HG02588 (cell line): ENCODE measurements at regions not wholly inside any gene's neighbourhood (a gene's known extent, or its start where the extent isn't known, plus 50 kb on each side); places are given as distances from the start of the nearest gene placed in this dataset.
"Not testable (repeated sequence)": the region's sequence is repeated elsewhere in the genome, so short reads cannot be mapped to it uniquely, and the experiment has no call there.

Source experiments
- ATAC-seq: cut with Tn5 transposase; IDR thresholded peaks from one replicate; pipeline ENCODE4 v1.9.1; 2021; ENCODE audit warnings: mild to moderate bottlenecking, moderate library complexity; ENCODE audit not compliant: unreplicated experiment

GRCh38 chr20:17822039-17822438 is 122.3 kb downstream of the BANF2 start:
- ATAC-seq: no peak

DNA sequence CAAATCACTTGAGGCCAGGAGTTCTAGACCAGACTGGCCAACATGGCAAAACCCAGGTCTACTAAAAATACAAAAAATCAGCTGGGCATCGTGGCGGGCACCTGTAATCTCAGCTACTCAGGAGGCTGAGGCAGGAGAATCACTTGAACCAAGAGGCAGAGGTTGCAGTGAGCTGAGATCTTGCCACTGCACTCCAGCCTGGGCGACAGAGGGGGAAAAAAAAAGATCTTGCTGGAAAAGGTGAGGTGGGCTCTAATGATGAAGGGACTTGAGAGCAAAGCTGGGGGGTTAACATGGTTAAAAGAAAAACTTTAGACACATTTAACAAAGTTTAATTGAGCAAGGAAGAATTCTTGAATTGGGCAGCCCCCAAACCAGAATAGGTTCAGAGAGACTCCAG is 121.8 kb downstream of the BANF2 start:
- ATAC-seq: not testable (repeated sequence)

GRCh38 chr20:17819395-17820093 is 119.8 kb downstream of the BANF2 start:
- ATAC-seq: no peak

DNA sequence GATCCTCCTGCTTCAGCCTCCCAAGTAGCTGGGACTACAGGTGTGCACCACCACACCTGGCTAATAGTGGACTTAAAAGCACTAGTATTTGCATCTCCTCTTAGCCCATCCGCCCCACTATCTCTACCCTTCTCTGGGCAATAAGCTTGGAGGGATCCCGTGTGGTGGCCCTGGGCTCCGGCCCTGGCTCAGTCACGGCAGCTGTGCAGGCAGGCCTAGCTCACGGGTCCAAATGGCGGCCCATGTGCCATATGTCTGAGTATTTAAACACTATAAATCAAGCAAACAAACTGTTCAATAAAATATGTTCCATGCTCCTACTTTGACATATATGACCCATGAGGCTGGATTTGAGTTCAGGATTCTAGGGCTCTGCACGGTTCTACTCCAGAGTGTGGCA is 118.4 kb downstream of the BANF2 start:
- no peak for ATAC-seq

- ATAC-seq: no peak
Observed at GRCh38 chr20:17816804-17817587, 117.2 kb downstream of the BANF2 start.

DNA sequence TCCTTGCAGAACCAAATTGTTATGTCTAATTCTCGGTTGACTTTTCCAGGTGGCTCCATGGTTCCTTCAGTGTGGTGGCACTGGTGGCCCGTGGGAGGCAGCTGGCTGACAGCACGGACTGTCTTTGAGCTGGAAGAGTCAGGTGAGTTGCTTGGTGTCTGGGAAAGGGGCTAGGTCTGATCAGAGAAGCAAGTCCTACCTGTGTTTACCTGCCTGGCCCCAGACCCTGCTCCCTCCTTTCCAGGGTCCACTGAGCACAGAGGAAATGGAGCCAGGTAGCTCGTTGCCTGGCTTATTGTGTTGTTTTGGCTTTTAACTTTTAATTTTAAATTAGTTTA is 111.8 kb downstream of the BANF2 start:
- no peak for ATAC-seq

GRCh38 chr20:17810847-17811627 is 111.3 kb downstream of the BANF2 start:
- ATAC-seq: no peak

GRCh38 chr20:17810062-17810631 is 110.4 kb downstream of the BANF2 start:
- no peak for ATAC-seq

DNA sequence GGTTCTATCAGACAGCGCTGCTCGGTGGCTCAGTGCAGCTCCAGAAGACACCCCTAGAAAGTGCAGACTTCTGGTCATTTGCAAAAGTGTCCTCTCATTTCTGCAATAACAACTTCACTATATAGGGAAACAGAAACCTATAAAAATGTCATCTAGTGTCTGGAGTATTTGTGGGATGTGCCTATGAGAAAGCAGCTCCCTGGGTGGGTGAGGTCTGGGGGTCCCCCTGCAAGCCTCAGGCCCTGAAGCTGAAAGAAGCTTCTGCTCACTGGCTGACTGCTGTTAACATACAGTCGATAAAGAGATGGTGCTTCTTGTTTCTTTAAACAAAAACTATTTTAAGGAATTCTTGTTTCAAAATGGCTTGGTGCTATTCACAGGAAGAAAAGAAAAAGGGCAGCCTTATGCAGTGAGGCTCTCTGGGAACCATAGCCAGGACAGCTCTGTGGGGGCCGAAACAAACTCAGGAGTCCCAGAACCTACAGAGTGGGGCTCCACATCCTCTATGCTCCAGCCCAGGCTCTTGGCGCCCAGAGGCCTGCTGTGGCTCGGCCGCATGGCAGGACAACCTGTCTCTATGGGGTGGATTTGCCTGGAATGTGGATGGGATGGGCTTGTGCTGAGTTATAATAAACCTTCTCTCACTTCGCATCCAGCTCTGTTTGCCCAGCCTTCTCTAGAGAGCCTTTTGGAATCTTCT is 109.7 kb downstream of the BANF2 start:
- no peak for ATAC-seq

- no peak for ATAC-seq
Observed at GRCh38 chr20:17808782-17809181, 109.0 kb downstream of the BANF2 start.

- no peak for ATAC-seq
Observed at GRCh38 chr20:17808357-17808756, 108.6 kb downstream of the BANF2 start.

- no peak for ATAC-seq
Observed at GRCh38 chr20:17807651-17808050, 107.9 kb downstream of the BANF2 start.

- no peak for ATAC-seq
Observed at GRCh38 chr20:17806739-17807441, 107.1 kb downstream of the BANF2 start.

- ATAC-seq: no peak
Observed at GRCh38 chr20:17806107-17806506, 106.3 kb downstream of the BANF2 start.

- ATAC-seq: no peak
Observed at GRCh38 chr20:17803765-17804164, 104.0 kb downstream of the BANF2 start.

- ATAC-seq: no peak
Observed at GRCh38 chr20:17799575-17800227, 99.9 kb downstream of the BANF2 start.

GRCh38 chr20:17798601-17799000 is 98.8 kb downstream of the BANF2 start:
- no peak for ATAC-seq

GRCh38 chr20:17797579-17797978 is 97.8 kb downstream of the BANF2 start:
- ATAC-seq: no peak

- no peak for ATAC-seq
Observed at GRCh38 chr20:17797161-17797560, 97.4 kb downstream of the BANF2 start.

DNA sequence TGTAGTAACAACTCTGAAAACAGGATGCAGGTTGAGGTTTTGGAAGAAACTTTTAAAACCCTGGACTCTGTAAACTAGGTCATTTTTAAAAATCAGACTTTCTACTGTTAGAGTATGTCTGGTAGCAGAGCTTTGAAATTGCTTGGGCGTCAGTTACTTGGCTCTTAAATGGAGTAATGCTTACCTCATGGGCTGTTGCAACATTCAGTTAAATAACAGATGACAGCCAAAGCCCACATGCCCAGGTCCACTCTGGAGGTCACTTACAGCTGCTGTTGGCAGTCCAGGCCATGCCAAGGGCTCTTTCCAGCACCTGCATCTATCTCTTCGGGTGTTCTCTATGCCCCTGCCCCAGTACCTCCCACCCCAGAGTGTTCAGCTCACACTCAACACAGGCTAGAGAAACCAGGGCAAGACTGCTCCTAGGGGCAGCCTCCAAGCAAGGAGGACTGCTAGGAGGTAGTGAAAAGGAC is 96.4 kb downstream of the BANF2 start:
- no peak for ATAC-seq
